GM18867 (cell line): ENCODE measurements at regions not wholly inside any gene's neighbourhood (a gene's known extent, or its start where the extent isn't known, plus 50 kb on each side); places are given as distances from the start of the nearest gene placed in this dataset.

Experiments used
- ATAC-seq: cut with Tn5 transposase; IDR thresholded peaks from one replicate; pipeline ENCODE4 v1.9.1; 2021; ENCODE audit warnings: mild to moderate bottlenecking, moderate library complexity; ENCODE audit not compliant: unreplicated experiment

GRCh38 chr12:132408626-132409494, 79.5 kb upstream of the GALNT9 start:
- ATAC-seq: no peak

- ATAC-seq: no peak
Observed at GRCh38 chr12:132407992-132408391, 78.6 kb upstream of the GALNT9 start.

DNA sequence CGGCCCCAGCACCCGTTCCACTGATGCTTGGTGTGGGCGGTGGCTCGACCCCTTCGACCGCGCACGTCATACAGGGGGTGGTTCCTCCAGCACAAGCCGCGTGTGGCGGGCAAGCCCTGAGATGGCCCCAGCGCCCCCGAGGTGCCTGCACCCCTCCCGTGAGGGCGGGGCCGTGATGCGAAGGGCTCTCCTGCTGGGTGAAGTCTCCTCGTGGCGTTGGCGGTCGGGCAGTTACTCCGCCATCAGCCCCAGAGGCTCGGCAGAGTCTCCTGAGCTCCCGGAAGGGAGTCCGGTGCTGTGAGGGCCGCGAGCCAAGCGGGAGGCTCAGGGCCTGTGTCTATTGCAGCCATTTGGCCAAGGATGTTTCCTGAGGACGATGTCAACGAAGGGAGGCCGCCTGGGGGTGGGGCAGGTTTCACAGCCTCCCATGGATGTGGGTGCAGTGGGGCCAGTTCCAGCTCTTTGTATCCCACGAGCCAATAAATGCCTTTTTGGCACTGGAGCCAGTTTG, 78.1 kb upstream of the GALNT9 start:
- no peak for ATAC-seq

- ATAC-seq: no peak
Observed at GRCh38 chr12:132406493-132407450, 77.4 kb upstream of the GALNT9 start.

GRCh38 chr12:132405742-132406251, 76.4 kb upstream of the GALNT9 start:
- no peak for ATAC-seq

DNA sequence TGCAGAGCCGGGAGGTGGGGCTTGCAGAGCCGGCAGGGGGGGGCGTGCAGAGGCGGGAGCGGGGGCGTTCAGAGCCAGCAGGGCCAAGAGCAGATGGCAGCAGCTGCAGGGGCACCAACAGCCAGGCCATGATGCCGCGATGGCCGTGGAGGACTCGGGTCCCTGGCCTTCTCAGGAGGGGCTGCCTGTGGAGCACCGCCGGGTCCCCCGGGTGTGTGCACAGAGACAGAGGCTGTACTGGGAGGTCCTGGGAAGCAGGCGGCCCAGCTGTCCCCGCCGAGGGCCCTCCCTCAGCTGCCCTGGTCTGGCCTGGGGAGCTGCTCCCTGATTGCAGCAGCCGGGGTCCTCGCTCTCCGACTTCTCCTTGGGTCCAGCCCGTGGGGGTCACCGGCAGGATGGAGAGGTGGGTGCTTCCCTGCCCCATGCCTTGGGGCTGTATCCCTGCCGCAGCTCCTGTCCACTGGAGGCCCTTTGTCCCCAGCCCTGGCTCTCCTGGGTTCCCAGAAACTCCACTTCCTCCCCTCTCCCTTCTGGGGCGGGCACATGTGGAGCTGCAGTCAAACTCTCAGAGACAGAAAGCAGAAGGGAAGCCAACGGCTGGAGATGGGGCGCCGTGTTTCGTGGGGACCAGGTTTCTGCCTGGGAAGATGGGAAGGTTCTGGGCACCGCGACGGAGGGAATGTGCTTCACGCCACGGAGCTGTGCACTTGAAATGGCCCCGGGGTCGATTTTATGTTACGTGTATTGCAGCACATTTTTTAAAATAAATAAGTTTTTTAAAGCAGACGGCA, 75.8 kb upstream of the GALNT9 start:
- ATAC-seq: no peak

- ATAC-seq: no peak
Observed at GRCh38 chr12:132404435-132404855, 75.1 kb upstream of the GALNT9 start.

DNA sequence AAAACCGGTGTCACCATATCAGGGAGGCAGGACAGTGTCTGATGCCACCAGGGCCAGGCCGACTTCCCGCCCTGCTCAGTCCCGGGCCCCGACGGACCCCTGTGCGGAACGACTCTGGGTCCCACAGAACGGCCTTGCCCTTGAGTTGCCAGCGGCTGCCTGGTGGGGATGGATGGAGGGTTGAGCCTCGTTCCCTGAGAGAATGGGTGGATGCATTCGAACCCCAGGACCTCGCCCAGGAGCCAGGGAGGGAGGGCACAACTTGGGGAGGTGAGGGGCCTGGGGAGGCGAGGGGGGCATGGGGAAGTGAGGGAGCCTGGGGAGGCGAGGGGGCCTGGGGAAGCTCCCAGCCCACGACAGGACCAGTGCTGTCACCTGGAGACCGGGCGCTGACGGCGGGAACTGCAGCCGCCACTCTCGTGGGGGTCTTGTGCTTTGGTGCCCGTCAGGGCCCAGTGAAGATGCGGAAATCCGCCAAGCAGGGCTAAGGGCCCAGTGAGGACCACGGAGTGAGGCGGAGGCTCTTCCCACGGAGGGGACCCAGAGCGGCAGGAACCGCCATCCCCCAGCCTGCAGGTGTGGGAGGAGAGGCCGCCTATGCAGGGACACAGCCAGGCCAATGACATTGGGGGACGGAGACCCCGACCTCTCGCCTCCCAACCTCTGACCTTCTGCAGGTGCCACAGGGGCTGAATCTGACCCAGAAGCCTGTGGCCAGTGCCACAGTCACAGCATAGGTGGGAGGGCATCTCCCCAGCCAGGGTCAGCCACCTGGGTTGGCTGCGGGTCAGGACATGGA, 74.4 kb upstream of the GALNT9 start:
- no peak for ATAC-seq

- no peak for ATAC-seq
Observed at GRCh38 chr12:132402831-132403416, 73.5 kb upstream of the GALNT9 start.

DNA sequence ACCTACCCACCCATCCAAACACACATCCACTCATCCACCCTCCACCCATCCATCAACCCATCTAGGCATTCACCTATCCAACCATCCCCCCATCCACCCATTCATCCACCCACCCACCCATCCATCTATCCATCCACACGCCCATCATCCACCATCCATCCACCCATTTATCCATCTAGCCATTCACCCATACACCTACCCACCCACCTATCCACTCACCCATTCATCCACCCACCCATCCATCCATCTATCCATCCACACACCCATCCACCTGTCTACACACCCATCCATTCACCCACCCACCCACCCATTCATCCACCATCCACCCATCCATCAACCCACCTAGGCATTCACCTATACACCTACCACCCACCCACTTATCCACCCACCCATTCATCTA, 72.6 kb upstream of the GALNT9 start:
- ATAC-seq: no peak

DNA sequence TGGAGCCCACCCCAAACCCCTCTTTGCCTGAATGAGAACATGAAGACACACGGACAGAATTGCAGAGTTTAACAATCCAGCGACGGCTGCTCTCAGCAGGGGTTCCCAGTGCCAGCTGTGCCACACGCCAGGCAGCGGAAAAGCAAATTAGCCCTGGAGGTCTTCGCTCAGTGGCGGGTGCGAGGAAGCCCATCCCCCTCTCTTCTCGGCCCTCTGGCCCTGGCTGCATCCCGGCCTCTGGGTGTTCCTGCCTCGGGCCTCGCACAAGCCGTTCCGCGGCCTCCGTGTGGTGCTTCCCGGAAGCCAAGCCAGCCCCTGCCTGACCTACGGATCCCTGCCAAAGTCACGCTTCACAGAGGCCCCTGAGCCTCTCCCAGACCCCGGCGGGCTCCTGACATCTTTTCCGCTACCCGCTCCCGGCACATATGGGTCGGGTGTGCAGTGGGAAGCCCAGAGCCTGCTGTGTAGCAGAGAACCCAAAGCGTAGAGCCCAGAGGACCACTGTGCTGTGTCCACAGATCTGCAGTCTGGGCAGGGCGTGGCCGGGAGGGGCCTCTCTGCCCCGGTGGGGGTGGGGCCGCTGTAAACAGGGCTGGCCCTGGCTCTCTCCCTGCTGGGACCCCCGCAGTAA, 70.7 kb upstream of the GALNT9 start:
- ATAC-seq: no peak

GRCh38 chr12:132399092-132400010, 70.0 kb upstream of the GALNT9 start:
- no peak for ATAC-seq

DNA sequence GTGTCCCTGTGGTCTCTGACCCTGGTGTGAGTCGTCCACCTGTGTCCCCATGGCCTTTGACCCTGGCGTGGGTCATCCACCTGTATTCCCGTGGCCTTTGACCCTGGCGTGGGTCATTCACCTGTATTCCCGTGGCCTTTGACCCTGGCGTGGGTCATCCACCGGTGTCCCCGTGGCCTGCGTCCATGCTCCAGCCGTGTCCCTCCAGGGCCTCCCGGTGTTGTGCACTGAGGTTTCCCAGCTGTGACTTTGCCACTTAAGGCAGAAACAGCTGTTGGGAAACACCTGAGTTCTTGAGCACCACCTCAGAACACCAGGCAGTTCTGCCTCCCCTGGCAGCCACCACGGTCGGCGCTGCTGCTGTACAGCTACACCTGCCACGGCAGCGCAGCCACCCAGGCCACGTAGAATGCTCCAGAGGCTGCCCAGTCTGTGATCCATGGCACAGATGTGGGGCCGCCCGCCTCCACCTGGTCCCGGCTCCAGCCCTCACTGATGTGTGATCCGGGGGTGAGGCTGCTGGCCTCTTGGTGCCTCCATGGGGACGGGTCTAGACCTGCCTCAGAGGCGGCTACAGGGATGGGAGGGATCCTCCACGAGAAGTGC, 69.1 kb upstream of the GALNT9 start:
- no peak for ATAC-seq

DNA sequence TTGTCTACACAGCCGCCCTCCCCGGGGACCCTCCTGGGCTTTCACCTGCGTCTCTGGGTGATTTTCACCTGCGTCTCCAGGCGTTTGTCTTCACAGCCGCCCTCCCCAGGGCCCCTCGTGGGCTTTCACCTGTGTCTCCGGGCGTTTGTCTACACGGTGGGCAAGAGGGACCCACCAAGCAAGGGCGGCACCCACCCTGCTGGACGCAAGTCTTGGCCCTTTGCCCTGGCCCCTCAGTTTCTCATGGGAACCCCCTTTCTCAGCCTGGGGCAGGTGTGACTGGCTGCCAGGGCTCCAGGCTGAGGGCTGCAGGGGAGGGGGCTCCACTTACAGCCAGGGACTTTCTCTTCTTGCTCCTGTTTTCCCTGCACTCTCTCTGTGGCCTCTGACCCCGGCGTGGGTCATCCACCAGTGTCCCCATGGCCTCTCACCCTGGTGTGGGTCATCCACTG, 68.6 kb upstream of the GALNT9 start:
- no peak for ATAC-seq

- no peak for ATAC-seq
Observed at GRCh38 chr12:132397152-132397933, 68.0 kb upstream of the GALNT9 start.

- no peak for ATAC-seq
Observed at GRCh38 chr12:132396657-132397056, 67.3 kb upstream of the GALNT9 start.

DNA sequence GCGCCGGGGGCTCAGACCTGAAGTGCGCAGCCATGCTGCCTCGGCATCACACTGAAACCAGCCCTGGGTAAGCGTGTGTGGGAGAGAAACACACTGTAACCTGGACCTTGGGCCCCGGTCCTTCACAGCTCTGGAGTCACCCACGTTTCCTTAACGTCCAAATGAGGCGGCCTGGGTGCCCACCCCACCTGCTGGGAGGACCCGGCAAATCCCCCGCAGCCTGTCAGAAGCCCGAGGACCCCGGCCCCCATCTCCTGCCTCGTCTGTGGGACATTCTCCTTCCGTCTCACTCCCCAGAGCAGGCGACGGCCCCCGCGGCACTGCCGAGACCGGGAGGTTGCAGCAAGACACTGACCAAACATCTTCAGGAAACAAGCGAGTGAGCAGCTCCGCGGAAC, 66.5 kb upstream of the GALNT9 start:
- no peak for ATAC-seq
